ENCODE measurements at regions not wholly inside any gene's neighbourhood (a gene's known extent, or its start where the extent isn't known, plus 50 kb on each side); places are given as distances from the start of the nearest gene placed in this dataset.

- WGBS, 2 donors = 60 to 62% methylated on average over 1 of the region's 1 CpG
- H3K4me1 ChIP-seq (ENCODE audit: control insufficient read depth in 2 of 2, insufficient read depth in 2 of 2, low read length in 1 of 2) = no peaks in the 10 kb centered on the region
- H3K9me3 ChIP-seq (ENCODE audit: control insufficient read depth in 2 of 2, insufficient read depth in 1 of 2, low read depth in 1 of 2, low read length in 1 of 2) = no peaks in the 10 kb centered on the region
- no peaks in the 10 kb centered on the region for H3K36me3 ChIP-seq (ENCODE audit: control insufficient read depth in 2 of 2, insufficient read depth in 2 of 2, low read length in 1 of 2)
- H3K4me3 ChIP-seq (ENCODE audit: low read depth in 1 of 2, low read length in 2 of 2) = no peak overlapping the region
- no peaks in the 10 kb centered on the region for H3K27me3 ChIP-seq (ENCODE audit: control insufficient read depth in 1 of 2, insufficient read depth in 2 of 2, low read length in 2 of 2)
- no peak overlapping the region for H3K27ac ChIP-seq (ENCODE audit: low read depth in 2 of 2, low read length in 1 of 2)
Observed at GRCh38 chr1:82927753-82928152, 1071.2 kb downstream of the TTLL7 start.

- no peaks in the 10 kb centered on the region for H3K9me3 ChIP-seq (ENCODE audit: control insufficient read depth in 2 of 2, insufficient read depth in 1 of 2, low read depth in 1 of 2, low read length in 1 of 2)
- H3K4me1 ChIP-seq (ENCODE audit: control insufficient read depth in 2 of 2, insufficient read depth in 2 of 2, low read length in 1 of 2) = no peaks in the 10 kb centered on the region
- no peaks in the 10 kb centered on the region for H3K36me3 ChIP-seq (ENCODE audit: control insufficient read depth in 2 of 2, insufficient read depth in 2 of 2, low read length in 1 of 2)
- no peaks in the 10 kb centered on the region for H3K27me3 ChIP-seq (ENCODE audit: control insufficient read depth in 1 of 2, insufficient read depth in 2 of 2, low read length in 2 of 2)
- WGBS, 2 donors = 78 to 87% methylated on average over 2 of the region's 2 CpGs
- H3K4me3 ChIP-seq (ENCODE audit: low read depth in 1 of 2, low read length in 2 of 2) = no peak overlapping the region
- H3K27ac ChIP-seq (ENCODE audit: low read depth in 2 of 2, low read length in 1 of 2) = no peak overlapping the region
Observed at GRCh38 chr1:82924666-82925065, 1074.3 kb downstream of the TTLL7 start.

- no peak overlapping the region for H3K27ac ChIP-seq (ENCODE audit: low read depth in 2 of 2, low read length in 1 of 2)
- H3K27me3 ChIP-seq (ENCODE audit: control insufficient read depth in 1 of 2, insufficient read depth in 2 of 2, low read length in 2 of 2) = no peaks in the 10 kb centered on the region
- 56 to 70% methylated on average over 4 of the region's 4 CpGs for WGBS, 2 donors
- H3K4me1 ChIP-seq (ENCODE audit: control insufficient read depth in 2 of 2, insufficient read depth in 2 of 2, low read length in 1 of 2) = no peaks in the 10 kb centered on the region
- H3K9me3 ChIP-seq (ENCODE audit: control insufficient read depth in 2 of 2, insufficient read depth in 1 of 2, low read depth in 1 of 2, low read length in 1 of 2) = no peaks in the 10 kb centered on the region
- H3K4me3 ChIP-seq (ENCODE audit: low read depth in 1 of 2, low read length in 2 of 2) = no peak overlapping the region
- H3K36me3 ChIP-seq (ENCODE audit: control insufficient read depth in 2 of 2, insufficient read depth in 2 of 2, low read length in 1 of 2) = no peaks in the 10 kb centered on the region
Observed at GRCh38 chr1:82923931-82924330, 1075.0 kb downstream of the TTLL7 start.

- no peak overlapping the region for H3K27ac ChIP-seq (ENCODE audit: low read depth in 2 of 2, low read length in 1 of 2)
- H3K4me3 ChIP-seq (ENCODE audit: low read depth in 1 of 2, low read length in 2 of 2) = no peak overlapping the region
- no peaks in the 10 kb centered on the region for H3K9me3 ChIP-seq (ENCODE audit: control insufficient read depth in 2 of 2, insufficient read depth in 1 of 2, low read depth in 1 of 2, low read length in 1 of 2)
- H3K4me1 ChIP-seq (ENCODE audit: control insufficient read depth in 2 of 2, insufficient read depth in 2 of 2, low read length in 1 of 2) = no peaks in the 10 kb centered on the region
- no peaks in the 10 kb centered on the region for H3K36me3 ChIP-seq (ENCODE audit: control insufficient read depth in 2 of 2, insufficient read depth in 2 of 2, low read length in 1 of 2)
- 75 to 87% methylated on average over 4 of the region's 4 CpGs for WGBS, 2 donors
- no peaks in the 10 kb centered on the region for H3K27me3 ChIP-seq (ENCODE audit: control insufficient read depth in 1 of 2, insufficient read depth in 2 of 2, low read length in 2 of 2)
Observed at GRCh38 chr1:82921759-82922158, 1077.2 kb downstream of the TTLL7 start.

- Histone ChIP-seq H3K4me3 (ENCODE audit: low read depth in 1 of 2, low read length in 2 of 2) (no peak overlapping the region), H3K9me3 (ENCODE audit: control insufficient read depth in 2 of 2, insufficient read depth in 1 of 2, low read depth in 1 of 2, low read length in 1 of 2) (no peaks in the 10 kb centered on the region), H3K4me1 (ENCODE audit: control insufficient read depth in 2 of 2, insufficient read depth in 2 of 2, low read length in 1 of 2) (no peaks in the 10 kb centered on the region), H3K27me3 (ENCODE audit: control insufficient read depth in 1 of 2, insufficient read depth in 2 of 2, low read length in 2 of 2) (no peaks in the 10 kb centered on the region), H3K36me3 (ENCODE audit: control insufficient read depth in 2 of 2, insufficient read depth in 2 of 2, low read length in 1 of 2) (no peaks in the 10 kb centered on the region), H3K27ac (ENCODE audit: low read depth in 2 of 2, low read length in 1 of 2) (no peak overlapping the region)
- WGBS, 2 donors = 63% methylated on average over 4 of the region's 4 CpGs
Observed at GRCh38 chr1:82920418-82921248, 1078.3 kb downstream of the TTLL7 start.

GRCh38 chr1:82919837-82920236 lies 1079.1 kb downstream of the TTLL7 start:
- Histone ChIP-seq H3K36me3 (ENCODE audit: control insufficient read depth in 2 of 2, insufficient read depth in 2 of 2, low read length in 1 of 2) (no peaks in the 10 kb centered on the region), H3K4me1 (ENCODE audit: control insufficient read depth in 2 of 2, insufficient read depth in 2 of 2, low read length in 1 of 2) (no peaks in the 10 kb centered on the region), H3K27me3 (ENCODE audit: control insufficient read depth in 1 of 2, insufficient read depth in 2 of 2, low read length in 2 of 2) (no peaks in the 10 kb centered on the region), H3K4me3 (ENCODE audit: low read depth in 1 of 2, low read length in 2 of 2) (no peak overlapping the region), H3K27ac (ENCODE audit: low read depth in 2 of 2, low read length in 1 of 2) (no peak overlapping the region), H3K9me3 (ENCODE audit: control insufficient read depth in 2 of 2, insufficient read depth in 1 of 2, low read depth in 1 of 2, low read length in 1 of 2) (no peaks in the 10 kb centered on the region)

- Histone ChIP-seq H3K4me1 (ENCODE audit: control insufficient read depth in 2 of 2, insufficient read depth in 2 of 2, low read length in 1 of 2) (no peaks in the 10 kb centered on the region), H3K4me3 (ENCODE audit: low read depth in 1 of 2, low read length in 2 of 2) (no peak overlapping the region), H3K36me3 (ENCODE audit: control insufficient read depth in 2 of 2, insufficient read depth in 2 of 2, low read length in 1 of 2) (no peaks in the 10 kb centered on the region), H3K27me3 (ENCODE audit: control insufficient read depth in 1 of 2, insufficient read depth in 2 of 2, low read length in 2 of 2) (no peaks in the 10 kb centered on the region), H3K9me3 (ENCODE audit: control insufficient read depth in 2 of 2, insufficient read depth in 1 of 2, low read depth in 1 of 2, low read length in 1 of 2) (no peaks in the 10 kb centered on the region), H3K27ac (ENCODE audit: low read depth in 2 of 2, low read length in 1 of 2) (no peak overlapping the region)
- WGBS, 2 donors = 82 to 84% methylated on average over 3 of the region's 3 CpGs
Observed at GRCh38 chr1:82907313-82907712, 1091.6 kb downstream of the TTLL7 start.

- Histone ChIP-seq H3K27ac (ENCODE audit: low read depth in 2 of 2, low read length in 1 of 2) (no peak overlapping the region), H3K36me3 (ENCODE audit: control insufficient read depth in 2 of 2, insufficient read depth in 2 of 2, low read length in 1 of 2) (no peaks in the 10 kb centered on the region), H3K27me3 (ENCODE audit: control insufficient read depth in 1 of 2, insufficient read depth in 2 of 2, low read length in 2 of 2) (no peaks in the 10 kb centered on the region), H3K9me3 (ENCODE audit: control insufficient read depth in 2 of 2, insufficient read depth in 1 of 2, low read depth in 1 of 2, low read length in 1 of 2) (no peaks in the 10 kb centered on the region), H3K4me1 (ENCODE audit: control insufficient read depth in 2 of 2, insufficient read depth in 2 of 2, low read length in 1 of 2) (no peaks in the 10 kb centered on the region), H3K4me3 (ENCODE audit: low read depth in 1 of 2, low read length in 2 of 2) (no peak overlapping the region)
- WGBS, 2 donors = 82 to 88% methylated on average over 4 of the region's 4 CpGs
Observed at GRCh38 chr1:82903626-82904025, 1095.3 kb downstream of the TTLL7 start.

- 49 to 66% methylated on average over 5 of the region's 5 CpGs for WGBS, 2 donors
- H3K27me3 ChIP-seq (ENCODE audit: control insufficient read depth in 1 of 2, insufficient read depth in 2 of 2, low read length in 2 of 2) = no peaks in the 10 kb centered on the region
- no peaks in the 10 kb centered on the region for H3K9me3 ChIP-seq (ENCODE audit: control insufficient read depth in 2 of 2, insufficient read depth in 1 of 2, low read depth in 1 of 2, low read length in 1 of 2)
- no peaks in the 10 kb centered on the region for H3K36me3 ChIP-seq (ENCODE audit: control insufficient read depth in 2 of 2, insufficient read depth in 2 of 2, low read length in 1 of 2)
- no peaks in the 10 kb centered on the region for H3K4me1 ChIP-seq (ENCODE audit: control insufficient read depth in 2 of 2, insufficient read depth in 2 of 2, low read length in 1 of 2)
- no peak overlapping the region for H3K27ac ChIP-seq (ENCODE audit: low read depth in 2 of 2, low read length in 1 of 2)
- H3K4me3 ChIP-seq (ENCODE audit: low read depth in 1 of 2, low read length in 2 of 2) = no peak overlapping the region
Observed at GRCh38 chr1:82901561-82901960, 1097.4 kb downstream of the TTLL7 start.

GRCh38 chr1:82901118-82901517 lies 1097.8 kb downstream of the TTLL7 start:
- Histone ChIP-seq H3K4me1 (ENCODE audit: control insufficient read depth in 2 of 2, insufficient read depth in 2 of 2, low read length in 1 of 2) (no peaks in the 10 kb centered on the region), H3K36me3 (ENCODE audit: control insufficient read depth in 2 of 2, insufficient read depth in 2 of 2, low read length in 1 of 2) (no peaks in the 10 kb centered on the region), H3K27ac (ENCODE audit: low read depth in 2 of 2, low read length in 1 of 2) (no peak overlapping the region), H3K9me3 (ENCODE audit: control insufficient read depth in 2 of 2, insufficient read depth in 1 of 2, low read depth in 1 of 2, low read length in 1 of 2) (no peaks in the 10 kb centered on the region), H3K27me3 (ENCODE audit: control insufficient read depth in 1 of 2, insufficient read depth in 2 of 2, low read length in 2 of 2) (no peaks in the 10 kb centered on the region), H3K4me3 (ENCODE audit: low read depth in 1 of 2, low read length in 2 of 2) (no peak overlapping the region)
- WGBS, 2 donors = 31 to 46% methylated on average over 1 of the region's 1 CpG

Measured in esophagus (tissue), 2 donors.